CD14-positive monocyte (primary cell): ENCODE measurements at regions not wholly inside any gene's neighbourhood (a gene's known extent, or its start where the extent isn't known, plus 50 kb on each side); places are given as distances from the start of the nearest gene placed in this dataset.

Experiments
- DNase-seq, 3 donors: peaks; one replicate each; pipeline ENCODE4 v3.0.0-alpha.2; 2011 to 2022
- H2AFZ ChIP-seq: 2 replicates; pipeline ENCODE4 v1.6.0; 2012; ENCODE audit warnings: mild to moderate bottlenecking, low read depth, low read length, inconsistent platforms; ENCODE audit not compliant: insufficient read depth, poor library complexity, severe bottlenecking
- H3K27ac ChIP-seq, 2 donors: 1 replicate in 1 of 2; 2 replicates in 1 of 2; pipeline ENCODE4 v1.5.1; 2012 to 2013; ENCODE audit warnings: low read length in 2 of 2, control low read depth in 1 of 2, inconsistent platforms in 1 of 2, low read depth in 1 of 2, mild to moderate bottlenecking in 1 of 2
- H3K27me3 ChIP-seq, 2 donors: one replicate each; pipeline versions ENCODE4 v1.6.0 to v1.6.1; 2011 to 2013; ENCODE audit warnings: low read length in 2 of 2; ENCODE audit not compliant: control insufficient read depth in 2 of 2, insufficient read depth in 2 of 2
- H3K36me3 ChIP-seq, 2 donors: replicated peaks in 1 of 2; 1 replicate in 1 of 2; 2 replicates in 1 of 2; pipeline versions ENCODE4 v1.5.1 to v1.6.1; 2012 to 2013; ENCODE audit warnings: low read length in 2 of 2, control low read depth in 1 of 2, inconsistent platforms in 1 of 2, mild to moderate bottlenecking in 1 of 2; ENCODE audit not compliant: insufficient read depth in 2 of 2, control insufficient read depth in 1 of 2
- H3K4me1 ChIP-seq, 2 donors: 1 replicate in 1 of 2; 2 replicates in 1 of 2; pipeline versions ENCODE4 v1.5.1 to v1.6.1; 2012 to 2013; ENCODE audit warnings: low read length in 2 of 2, control low read depth in 1 of 2, inconsistent platforms in 1 of 2, mild to moderate bottlenecking in 1 of 2, moderate library complexity in 1 of 2; ENCODE audit not compliant: insufficient read depth in 2 of 2, control insufficient read depth in 1 of 2
- H3K4me2 ChIP-seq: replicated peaks from 2 replicates; pipeline ENCODE3; 2012; ENCODE audit warnings: low read length, moderate library complexity, mild to moderate bottlenecking; ENCODE audit not compliant: poor library complexity, severe bottlenecking; ENCODE audit errors: extremely low read depth
- H3K4me3 ChIP-seq, 3 experiments: fragments of 200-600 bp in 1 of 3; sonication (generic) in 1 of 3; replicated peaks in 1 of 3; 1 replicate in 2 of 3; 2 replicates in 1 of 3; pipeline ENCODE4 v1.5.1; 2011 to 2013; ENCODE audit warnings: low read length in 3 of 3, mild to moderate bottlenecking in 3 of 3, control low read depth in 2 of 3, low read depth in 2 of 3, inconsistent platforms in 1 of 3, moderate library complexity in 1 of 3
- H3K79me2 ChIP-seq: 2 replicates; pipeline ENCODE4 v1.6.0; 2012; ENCODE audit warnings: mild to moderate bottlenecking, control low read depth, inconsistent platforms, low read length, moderate library complexity; ENCODE audit not compliant: insufficient read depth
- H3K9ac ChIP-seq: 2 replicates; pipeline ENCODE4 v1.6.0; 2017; ENCODE audit warnings: low read length, mild to moderate bottlenecking; ENCODE audit not compliant: insufficient read depth, poor library complexity, severe bottlenecking
- H3K9me3 ChIP-seq, 2 donors: replicated peaks in 1 of 2; 1 replicate in 1 of 2; 2 replicates in 1 of 2; pipeline versions ENCODE4 v1.5.1 to v1.6.1; 2012 to 2013; ENCODE audit warnings: low read length in 2 of 2, control low read depth in 1 of 2; ENCODE audit not compliant: control insufficient read depth in 1 of 2, insufficient read depth in 1 of 2
- H4K20me1 ChIP-seq: 2 replicates; pipeline ENCODE4 v1.6.0; 2012; ENCODE audit warnings: mild to moderate bottlenecking, low read length, control low read depth, moderate library complexity; ENCODE audit not compliant: insufficient read depth
- H3K27ac Mint-ChIP-seq, 7 donors: one replicate each; pipeline ENCODE4 v1.8.0; 2020; ENCODE audit warnings: mild to moderate bottlenecking in 7 of 7, mixed read lengths in 7 of 7, moderate library complexity in 6 of 7, inconsistent platforms in 2 of 7
- H3K27me3 Mint-ChIP-seq, 3 donors: one replicate each; pipeline ENCODE4 v1.8.0; 2021 to 2022; ENCODE audit warnings: low read depth in 3 of 3, mild to moderate bottlenecking in 3 of 3, mixed read lengths in 3 of 3, moderate library complexity in 3 of 3, inconsistent platforms in 1 of 3
- H3K36me3 Mint-ChIP-seq, 2 donors: one replicate each; pipeline ENCODE4 v1.8.0; 2020; ENCODE audit warnings: mixed read lengths in 2 of 2, inconsistent platforms in 1 of 2, mild to moderate bottlenecking in 1 of 2
- H3K4me1 Mint-ChIP-seq: one replicate; pipeline ENCODE4 v1.8.0; 2020; ENCODE audit warnings: mild to moderate bottlenecking, mixed read lengths
- H3K4me3 Mint-ChIP-seq, 2 donors: one replicate each; pipeline ENCODE4 v1.8.0; 2020; ENCODE audit warnings: mild to moderate bottlenecking in 2 of 2, mixed read lengths in 2 of 2, moderate library complexity in 1 of 2
- H3K9me3 Mint-ChIP-seq, 7 donors: one replicate each; pipeline ENCODE4 v1.8.0; 2020 to 2022; ENCODE audit warnings: mixed read lengths in 7 of 7, mild to moderate bottlenecking in 6 of 7, moderate library complexity in 6 of 7, inconsistent platforms in 2 of 7
- WGBS: methylation state at CpG from one replicate; pipeline ENCODE4 v1.1.5; 2013; ENCODE audit warnings: missing lambda C conversion rate; ENCODE audit not compliant: insufficient coverage; 5-methylcytosine and 5-hydroxymethylcytosine counted together
- intact Hi-C, 2 donors: fragments of 100-400 bp; cut with micrococcal nuclease; formaldehyde crosslinking; loops; one replicate each; pipeline versions ENCODE4 v1.15.0 to v1.15.1; 2023
- TF ChIP-seq, protein P1 (sequence below): fragments of 200-600 bp; IDR thresholded peaks from one replicate; pipeline ENCODE4 v1.8.0; 2022; ENCODE audit warnings: antibody characterized with exemption, mild to moderate bottlenecking

DNA sequence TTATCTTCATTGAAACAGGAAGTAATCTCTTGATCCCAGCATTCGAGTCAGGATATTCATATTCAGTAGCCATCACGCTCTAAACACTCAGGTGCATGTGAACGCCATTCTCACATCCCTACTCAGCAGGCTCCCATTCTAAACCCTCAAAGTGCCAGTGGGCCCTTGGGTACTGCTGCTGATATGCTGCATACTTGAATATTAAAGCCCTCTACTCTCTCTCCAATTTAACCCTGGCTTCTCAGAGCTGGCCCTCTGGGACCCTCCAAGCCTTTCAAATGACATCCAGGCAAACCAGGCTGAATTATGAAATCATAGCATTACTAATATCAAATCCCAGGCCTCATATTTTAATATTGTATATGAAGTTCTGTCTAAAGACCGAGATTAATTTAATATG is 468.2 kb downstream of the NUF2 start:
- H3K36me3 Mint-ChIP-seq, result no peaks in the 10 kb centered on the region
- WGBS, result 88% methylated on average over 3 of the region's 4 CpGs
- no peaks in the 10 kb centered on the region for H3K9me3 ChIP-seq
- no peaks in the 10 kb centered on the region for H3K79me2 ChIP-seq
- H3K27ac ChIP-seq, result no peak overlapping the region
- no peaks in the 10 kb centered on the region for H4K20me1 ChIP-seq
- no peaks in the 10 kb centered on the region for H3K4me1 Mint-ChIP-seq
- DNase-seq, result no peak
- no peak overlapping the region for H3K27ac Mint-ChIP-seq
- no peak overlapping the region for H3K4me3 ChIP-seq
- H2AFZ ChIP-seq, result no peak overlapping the region
- no peaks in the 10 kb centered on the region for H3K36me3 ChIP-seq
- H3K27me3 Mint-ChIP-seq, result no peaks in the 10 kb centered on the region
- peaks cover 0 to 6% (median 2%) of the 10 kb centered on the region in 7 donors for H3K9me3 Mint-ChIP-seq
- no peak overlapping the region for H3K4me2 ChIP-seq
- H3K4me3 Mint-ChIP-seq, result no peak overlapping the region
- no peaks in the 10 kb centered on the region for H3K4me1 ChIP-seq
- H3K27me3 ChIP-seq, result no peaks in the 10 kb centered on the region
- TF ChIP-seq, protein P1, sequence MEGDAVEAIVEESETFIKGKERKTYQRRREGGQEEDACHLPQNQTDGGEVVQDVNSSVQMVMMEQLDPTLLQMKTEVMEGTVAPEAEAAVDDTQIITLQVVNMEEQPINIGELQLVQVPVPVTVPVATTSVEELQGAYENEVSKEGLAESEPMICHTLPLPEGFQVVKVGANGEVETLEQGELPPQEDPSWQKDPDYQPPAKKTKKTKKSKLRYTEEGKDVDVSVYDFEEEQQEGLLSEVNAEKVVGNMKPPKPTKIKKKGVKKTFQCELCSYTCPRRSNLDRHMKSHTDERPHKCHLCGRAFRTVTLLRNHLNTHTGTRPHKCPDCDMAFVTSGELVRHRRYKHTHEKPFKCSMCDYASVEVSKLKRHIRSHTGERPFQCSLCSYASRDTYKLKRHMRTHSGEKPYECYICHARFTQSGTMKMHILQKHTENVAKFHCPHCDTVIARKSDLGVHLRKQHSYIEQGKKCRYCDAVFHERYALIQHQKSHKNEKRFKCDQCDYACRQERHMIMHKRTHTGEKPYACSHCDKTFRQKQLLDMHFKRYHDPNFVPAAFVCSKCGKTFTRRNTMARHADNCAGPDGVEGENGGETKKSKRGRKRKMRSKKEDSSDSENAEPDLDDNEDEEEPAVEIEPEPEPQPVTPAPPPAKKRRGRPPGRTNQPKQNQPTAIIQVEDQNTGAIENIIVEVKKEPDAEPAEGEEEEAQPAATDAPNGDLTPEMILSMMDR, result no peak
- intact Hi-C loops, result no loop called here
- H3K9ac ChIP-seq, result no peak overlapping the region

DNA sequence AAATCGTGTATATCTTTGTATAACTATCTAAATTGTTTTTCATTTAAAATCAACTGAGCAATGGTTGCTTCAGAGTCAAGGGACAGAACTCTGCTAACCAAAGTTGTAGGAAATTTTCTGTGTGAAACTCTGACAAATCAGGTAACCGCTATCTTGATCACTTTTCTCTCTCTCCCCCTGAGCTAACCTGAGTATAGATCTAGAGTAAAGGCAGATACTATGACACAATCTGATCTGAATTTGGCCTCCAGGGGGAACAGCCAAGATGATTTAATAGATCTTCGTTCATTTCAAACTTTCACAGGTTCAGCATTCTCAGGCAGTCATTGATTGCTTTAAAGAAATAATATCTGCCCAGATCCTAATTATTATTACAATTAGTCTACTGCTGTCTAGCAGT is 472.8 kb downstream of the NUF2 start:
- peaks cover 0 to 6% (median 1%) of the 10 kb centered on the region in 7 donors for H3K9me3 Mint-ChIP-seq
- Histone ChIP-seq H3K27me3 (no peaks in the 10 kb centered on the region), H3K9me3 (no peaks in the 10 kb centered on the region), H3K4me2 (no peak overlapping the region), H3K4me3 (no peak overlapping the region), H3K36me3 (no peaks in the 10 kb centered on the region), H3K9ac (no peak overlapping the region), H3K4me1 (no peaks in the 10 kb centered on the region), H2AFZ (no peak overlapping the region), H3K79me2 (no peaks in the 10 kb centered on the region), H4K20me1 (no peaks in the 10 kb centered on the region), H3K27ac (no peak overlapping the region)
- no peak for DNase-seq
- H3K36me3 Mint-ChIP-seq, result no peaks in the 10 kb centered on the region
- H3K4me3 Mint-ChIP-seq, result no peak overlapping the region
- peaks cover 0 to 1% (median 0%) of the 10 kb centered on the region in 3 donors for H3K27me3 Mint-ChIP-seq
- no peaks in the 10 kb centered on the region for H3K4me1 Mint-ChIP-seq
- H3K27ac Mint-ChIP-seq, result no peak overlapping the region
- intact Hi-C loops, result no loop called here
- WGBS, result 100% methylated on average over 1 of the region's 3 CpGs
- TF ChIP-seq, protein P1, result no peak
